NCI-H2227 (cell line): ENCODE measurements at regions not wholly inside any gene's neighbourhood (a gene's known extent, or its start where the extent isn't known, plus 50 kb on each side); places are given as distances from the start of the nearest gene placed in this dataset.

ENCODE experiments used
- DNase-seq: peaks from one replicate; lab custom pipeline; 2025; ENCODE audit not compliant: unreplicated experiment; lab: John Stamatoyannopoulos, UW

- DNase-seq, result no peak
Measured at GRCh38 chr4:4913628-4914027, 54.2 kb downstream of the MSX1 start.

- no peak for DNase-seq
Measured at GRCh38 chr4:4914059-4914820, 54.8 kb downstream of the MSX1 start.

DNA sequence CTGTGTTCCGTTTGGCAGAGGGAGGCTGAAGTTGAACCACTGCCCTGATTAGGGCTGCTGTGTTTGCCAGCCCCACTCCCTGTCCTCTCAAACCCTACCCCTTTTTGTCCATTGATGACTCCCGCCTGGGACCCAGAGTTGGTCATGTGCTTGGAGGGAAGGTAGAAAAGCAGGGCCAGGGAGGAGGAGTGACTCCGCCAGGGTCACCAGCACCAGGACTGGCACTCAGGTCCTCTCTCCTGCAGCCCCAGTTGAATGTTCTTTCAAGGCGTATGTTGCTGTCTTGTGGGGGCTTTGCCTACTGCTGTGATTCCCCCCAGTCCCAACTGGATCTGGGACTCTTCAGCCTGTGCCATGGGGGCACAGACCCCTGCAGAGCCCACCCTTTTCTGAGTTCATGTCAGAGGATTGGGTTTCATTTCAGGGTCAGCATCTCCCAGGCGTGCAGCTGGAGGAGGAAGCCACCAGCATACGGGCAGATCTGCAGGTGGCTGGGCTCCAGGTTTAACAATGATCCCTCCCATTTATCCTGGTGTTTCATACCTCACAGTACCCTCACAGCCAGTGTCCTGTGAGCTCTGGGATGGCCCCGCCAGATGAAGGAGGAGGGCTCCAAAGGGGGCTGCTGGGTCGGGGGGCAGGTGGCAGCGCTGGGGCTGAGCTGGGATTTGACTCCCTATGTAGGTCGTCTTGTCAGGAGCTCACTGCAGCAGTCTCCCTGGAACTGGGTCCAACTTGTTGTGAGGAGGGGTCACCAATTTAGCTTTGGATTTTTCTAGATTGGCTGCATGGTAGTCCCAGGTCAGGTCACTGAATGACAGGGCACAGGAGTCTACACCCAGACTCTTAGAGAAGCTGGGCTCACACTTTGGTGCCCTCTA, 55.7 kb downstream of the MSX1 start:
- no peak for DNase-seq

- DNase-seq, result no peak
Measured at GRCh38 chr4:4918067-4918466, 58.6 kb downstream of the MSX1 start.

DNA sequence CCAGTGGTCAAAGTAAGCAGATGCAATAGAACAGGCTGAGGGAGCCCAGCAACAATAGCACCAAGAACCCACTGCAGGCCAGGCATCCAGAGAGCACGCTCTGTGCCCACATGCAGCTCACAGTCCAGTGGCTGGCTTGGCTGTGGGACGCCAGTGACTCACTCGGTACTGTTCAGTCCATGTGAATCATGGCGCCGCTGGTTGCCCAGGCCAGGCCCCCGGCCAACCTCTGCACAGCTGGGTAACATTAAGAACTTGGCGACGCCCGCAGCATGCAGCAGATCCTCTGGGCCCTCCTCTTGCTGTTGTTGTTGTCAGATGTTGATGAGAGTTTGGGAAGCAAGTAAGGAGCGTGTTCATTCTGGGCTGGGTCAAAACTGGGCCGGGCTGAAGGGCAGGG, 60.5 kb downstream of the MSX1 start:
- DNase-seq, result no peak

GRCh38 chr4:4921077-4921476, 61.6 kb downstream of the MSX1 start:
- DNase-seq, result no peak

DNA sequence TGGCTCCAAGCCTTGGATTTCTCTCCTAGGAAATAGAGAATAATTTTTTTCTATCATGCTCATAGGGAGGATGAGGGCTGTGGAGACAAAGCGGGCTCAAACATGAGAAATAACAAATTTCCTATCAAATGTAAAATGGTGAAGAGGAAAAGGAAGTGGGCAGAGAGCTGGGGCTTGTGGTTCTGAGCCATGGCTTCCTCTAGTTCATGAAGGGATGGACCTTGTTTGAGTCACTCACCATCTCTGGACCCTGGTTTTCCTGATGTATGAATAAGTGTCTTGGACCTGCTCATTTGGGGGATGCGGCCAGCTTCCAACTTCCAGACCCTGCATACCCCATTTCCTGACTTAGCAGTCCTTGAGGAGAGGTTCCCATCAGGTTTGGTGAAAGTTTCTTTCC, 63.0 kb downstream of the MSX1 start:
- no peak for DNase-seq

- DNase-seq, result no peak
Measured at GRCh38 chr4:4923201-4923600, 63.7 kb downstream of the MSX1 start.

- DNase-seq, result no peak
Measured at GRCh38 chr4:4930677-4931076, 71.2 kb downstream of the MSX1 start.

GRCh38 chr4:4935974-4936373, 76.5 kb downstream of the MSX1 start:
- no peak for DNase-seq

- no peak for DNase-seq
Measured at GRCh38 chr4:4937926-4938325, 78.5 kb downstream of the MSX1 start.

DNA sequence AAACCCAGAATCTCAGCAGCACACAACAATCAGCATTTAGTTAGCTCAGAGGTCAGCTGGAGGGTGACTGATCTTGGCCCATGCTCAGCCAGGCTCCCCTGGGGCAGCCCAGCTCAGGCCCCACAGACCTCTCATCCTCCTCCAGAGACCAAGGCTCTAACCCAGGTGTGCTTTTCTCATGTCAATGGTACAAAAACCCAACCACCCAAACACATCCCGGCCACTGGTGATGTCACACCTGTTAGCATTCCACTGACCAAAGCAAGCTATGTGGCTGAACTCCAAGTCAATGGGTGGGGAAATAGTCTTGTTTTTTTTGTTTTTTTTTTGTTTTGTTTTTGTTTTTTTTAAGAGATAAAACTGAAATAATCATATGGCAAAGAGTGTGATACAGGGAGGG, 77.5 kb downstream of the CYTL1 start:
- DNase-seq, result no peak

DNA sequence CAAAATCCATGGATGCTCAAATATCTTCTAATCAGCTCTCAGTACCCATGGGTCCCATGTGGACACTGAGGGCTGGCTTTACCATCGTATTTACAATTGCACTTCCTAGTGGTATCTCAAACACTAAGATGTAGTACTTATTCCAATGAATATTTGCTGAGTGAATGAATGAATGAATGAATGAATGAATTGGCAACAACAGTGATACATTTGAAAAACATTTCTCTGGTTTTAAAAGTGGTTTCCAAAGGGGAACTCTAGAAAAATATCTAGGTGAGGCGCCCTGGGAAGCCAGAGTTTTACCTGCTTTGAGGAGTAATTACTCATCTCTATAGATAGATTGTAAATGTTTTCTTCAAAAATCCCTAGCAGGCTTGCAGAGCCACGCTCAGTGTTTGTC, 76.6 kb downstream of the CYTL1 start:
- DNase-seq, result no peak

DNA sequence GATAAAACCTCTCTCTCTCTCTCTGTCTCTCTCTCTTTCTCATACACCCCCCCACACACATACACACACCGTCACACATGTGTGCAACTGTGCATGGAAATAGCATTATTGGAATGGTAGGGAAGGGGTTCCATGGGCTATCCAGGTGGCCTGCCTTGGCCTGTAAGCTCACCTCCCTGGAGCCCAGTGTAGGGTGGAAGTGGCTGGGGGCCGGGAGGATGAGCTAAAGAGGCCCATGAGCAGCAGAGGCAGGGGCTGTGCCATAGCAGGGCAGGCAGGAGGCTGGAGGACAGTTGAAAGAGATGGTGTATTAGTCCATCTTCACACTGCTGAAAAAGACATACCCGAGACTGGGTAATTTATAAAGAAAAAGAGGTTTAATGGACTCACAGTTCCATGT, 74.2 kb downstream of the CYTL1 start:
- DNase-seq, result no peak

DNA sequence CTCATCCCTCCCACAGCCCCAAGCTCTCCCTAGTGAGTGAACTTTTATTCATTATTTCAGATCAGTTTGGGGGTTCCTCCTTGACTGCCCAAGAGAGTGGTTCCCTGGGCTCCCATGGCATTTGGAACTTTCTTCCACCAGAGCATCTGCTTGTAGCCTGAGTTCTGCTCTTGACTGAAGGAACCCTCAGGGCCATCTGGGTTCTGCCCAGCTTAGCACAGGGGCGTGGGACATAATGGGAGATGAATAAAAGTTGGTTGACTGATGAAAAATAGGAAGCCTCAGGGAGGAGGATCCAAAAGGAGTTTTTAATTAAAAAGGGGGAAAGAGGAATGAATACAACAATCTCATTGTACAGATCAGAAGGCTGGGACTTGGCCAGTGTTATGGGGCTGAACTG, 73.4 kb downstream of the CYTL1 start:
- no peak for DNase-seq

DNA sequence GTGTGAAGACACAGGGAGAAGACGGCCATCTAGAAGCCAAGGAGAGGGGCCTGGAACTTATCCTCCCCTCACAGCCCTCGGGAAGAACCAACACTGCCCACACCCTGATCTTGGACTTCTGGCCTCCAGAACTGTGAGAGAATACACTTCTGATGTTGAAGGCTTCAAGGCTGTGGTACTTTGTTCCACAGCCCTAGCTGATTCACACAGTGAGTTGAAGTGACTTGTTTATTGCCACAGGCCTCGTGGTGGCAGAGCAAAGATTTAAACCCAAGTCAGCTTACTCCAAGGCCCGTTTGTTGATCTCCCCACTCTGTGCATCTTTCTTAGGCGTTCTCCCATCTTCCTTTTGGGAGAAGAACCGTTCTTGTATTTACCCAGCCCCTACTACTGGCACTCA, 72.8 kb downstream of the CYTL1 start:
- no peak for DNase-seq

DNA sequence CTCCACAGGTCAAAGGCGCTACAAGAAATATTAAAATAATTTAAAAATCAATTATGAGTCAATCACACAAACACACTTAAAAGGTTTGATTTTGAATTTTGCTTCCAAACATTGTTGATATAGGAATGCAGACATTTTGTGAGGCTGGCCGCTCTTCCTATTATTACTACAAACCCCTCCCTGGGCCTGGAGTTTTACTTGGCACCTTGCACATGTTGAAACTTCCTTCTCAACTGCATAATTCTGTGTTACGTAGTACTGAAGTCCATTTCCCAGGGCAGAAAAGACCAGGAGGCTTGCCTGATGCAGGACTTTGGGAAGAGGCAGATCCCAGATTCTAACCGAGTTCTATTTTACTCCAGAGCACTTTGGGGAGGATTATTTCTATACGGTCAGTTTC, 71.5 kb downstream of the CYTL1 start:
- DNase-seq, result no peak

GRCh38 chr4:4948370-4948769, 70.9 kb downstream of the CYTL1 start:
- no peak for DNase-seq

DNA sequence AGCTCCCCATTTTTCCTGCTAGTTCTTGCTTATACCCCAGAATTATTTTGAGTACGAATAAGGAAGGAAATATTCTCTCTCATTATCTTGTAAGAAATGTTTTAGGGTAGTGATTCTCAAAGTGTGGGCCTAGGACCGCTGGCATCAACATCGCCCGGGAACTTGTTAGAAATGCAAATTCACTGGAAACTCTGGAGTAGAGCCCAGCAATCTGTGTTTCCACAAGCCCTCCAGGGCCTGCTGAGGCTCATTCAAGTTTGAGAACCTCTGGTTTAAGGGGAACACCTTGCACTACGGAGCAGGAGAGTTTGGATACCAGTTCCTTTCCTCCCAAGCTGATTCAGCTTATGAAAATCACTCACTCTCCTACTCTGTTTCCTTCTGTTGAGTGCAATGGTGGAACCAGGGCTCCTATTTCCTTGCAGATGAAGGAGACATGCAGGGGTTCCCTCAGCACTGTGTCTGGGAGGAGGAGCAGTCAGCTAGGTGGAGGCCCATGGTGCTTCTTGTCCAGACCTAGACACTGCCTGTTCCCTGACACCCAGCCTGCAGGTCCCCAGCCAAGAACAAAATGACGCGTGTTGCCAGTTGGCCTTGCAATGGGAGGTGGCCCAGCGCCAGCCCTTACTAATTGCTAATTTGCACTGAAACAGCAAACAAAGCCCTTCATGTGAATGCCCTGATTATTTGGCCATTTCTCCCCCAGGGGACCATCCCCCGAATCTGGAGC, 68.5 kb downstream of the CYTL1 start:
- no peak for DNase-seq

DNA sequence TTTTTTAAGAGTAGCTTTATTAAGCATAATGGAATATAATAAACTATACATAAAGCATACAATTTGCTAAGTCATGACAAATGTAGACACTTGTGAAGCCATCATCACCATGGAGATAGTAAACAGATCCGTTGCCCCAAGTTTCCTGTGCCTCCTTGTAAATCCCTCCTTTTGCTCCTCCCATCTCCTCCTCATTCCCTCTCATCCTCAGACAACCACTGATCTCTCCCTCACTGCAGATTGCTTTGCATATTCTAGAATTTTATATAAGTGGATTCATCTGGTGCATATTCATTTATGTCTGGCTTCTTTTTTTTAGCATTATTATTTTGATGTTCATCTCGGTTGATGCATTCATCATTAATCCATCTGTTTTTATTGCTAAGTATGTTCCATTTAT, 67.0 kb downstream of the CYTL1 start:
- no peak for DNase-seq

GRCh38 chr4:4959344-4960074, 59.7 kb downstream of the CYTL1 start:
- DNase-seq, result peak; percentile 3
